DMS153 treated with DMSO at 0.1 percent for 48 hours (cell line): ENCODE measurements at regions not wholly inside any gene's neighbourhood (a gene's known extent, or its start where the extent isn't known, plus 50 kb on each side); places are given as distances from the start of the nearest gene placed in this dataset.
A peak's percentile ranks its signal among the peaks of the same experiment; 100 is the strongest.

Source experiments
- DNase-seq: peaks from one replicate; lab custom pipeline; 2025; ENCODE audit not compliant: unreplicated experiment; lab: John Stamatoyannopoulos, UW

DNA sequence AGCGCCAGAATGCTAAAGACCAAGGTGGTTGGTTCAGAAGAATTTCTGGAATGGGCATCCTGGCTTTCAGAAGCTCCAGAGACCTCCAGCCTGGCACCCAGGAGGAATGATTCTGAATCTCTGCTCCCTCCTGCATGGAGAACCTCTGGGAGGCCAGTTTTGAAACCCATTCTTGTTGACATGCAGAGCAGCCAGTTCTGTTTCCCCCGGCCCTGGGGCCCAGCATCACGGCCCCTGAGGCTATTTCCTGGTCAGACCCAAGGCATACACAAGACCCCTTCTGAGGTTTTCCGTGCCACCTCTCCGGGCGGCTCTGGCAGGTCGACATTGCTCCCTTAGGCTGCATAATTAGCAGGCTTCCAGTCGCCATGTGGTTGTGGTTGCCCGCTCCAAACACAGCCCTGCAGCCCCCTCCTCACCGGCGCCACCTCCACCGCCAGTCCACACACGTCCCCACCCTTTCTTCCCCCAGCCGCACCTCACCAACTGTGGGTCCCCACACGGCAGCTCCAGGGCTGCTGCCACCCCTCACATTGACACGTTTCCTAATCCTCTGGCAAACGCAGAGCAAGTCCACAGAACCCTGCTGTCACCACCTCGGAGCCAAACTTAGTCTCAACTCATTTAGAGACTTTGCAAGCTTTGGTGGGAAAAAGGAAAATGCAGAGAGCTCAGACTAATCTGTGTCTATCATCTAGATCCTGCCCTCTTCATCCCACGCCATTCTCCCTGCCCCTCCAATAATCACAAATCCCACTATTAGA lies 367.1 kb downstream of the SOX9 start:
- DNase-seq, result no peak

DNA sequence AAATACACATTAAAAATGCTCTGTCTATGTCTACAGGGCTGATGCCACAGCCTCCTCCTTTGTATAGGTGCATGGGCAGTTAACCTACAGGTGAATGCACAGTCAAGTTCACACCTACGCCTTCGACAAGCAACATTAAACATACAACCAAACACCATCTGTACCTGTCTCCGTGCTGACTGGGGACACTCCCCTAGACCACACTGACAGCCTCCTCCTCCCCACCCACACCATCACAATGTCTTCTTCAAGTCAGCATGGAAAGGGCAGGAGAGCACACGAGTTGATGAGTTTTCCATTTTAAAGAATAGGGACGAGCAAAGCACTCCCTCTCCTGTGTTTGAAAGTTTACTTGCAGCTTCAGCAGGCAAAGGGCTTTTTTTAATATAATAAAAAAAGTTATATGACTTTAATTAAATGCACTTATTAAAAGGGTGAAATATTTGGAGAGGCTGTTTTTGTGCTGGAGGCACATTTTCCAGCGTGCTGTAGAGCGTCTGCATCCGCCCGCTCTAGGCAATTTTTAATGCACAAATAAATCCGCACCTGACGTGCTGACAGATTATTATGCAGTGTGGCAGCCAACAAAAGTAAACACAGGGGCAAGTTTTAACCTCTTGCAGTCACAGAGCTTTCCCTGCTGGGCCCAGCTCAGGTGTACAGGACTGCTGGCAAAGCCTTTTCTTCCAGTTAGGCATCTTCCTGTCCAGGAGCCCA lies 367.9 kb downstream of the SOX9 start:
- DNase-seq, result peak; percentile 49

DNA sequence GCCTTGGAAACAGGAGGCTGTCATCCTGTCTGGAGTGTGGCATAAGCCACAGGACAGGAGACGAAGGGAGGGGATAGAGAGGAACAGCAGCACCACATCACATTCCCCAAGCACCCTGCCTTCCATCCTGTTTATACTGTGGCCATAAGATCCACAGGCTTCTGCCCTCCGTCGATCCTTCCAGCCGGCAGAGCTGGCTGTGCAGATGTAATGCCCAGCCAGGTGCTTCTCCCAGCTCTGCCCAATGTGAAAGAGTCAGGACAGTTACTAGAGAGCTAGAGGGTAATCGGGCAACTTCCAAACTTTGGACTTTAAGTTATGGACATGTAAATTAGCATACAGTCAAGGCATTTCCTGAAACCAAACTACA lies 368.4 kb downstream of the SOX9 start:
- no peak for DNase-seq

DNA sequence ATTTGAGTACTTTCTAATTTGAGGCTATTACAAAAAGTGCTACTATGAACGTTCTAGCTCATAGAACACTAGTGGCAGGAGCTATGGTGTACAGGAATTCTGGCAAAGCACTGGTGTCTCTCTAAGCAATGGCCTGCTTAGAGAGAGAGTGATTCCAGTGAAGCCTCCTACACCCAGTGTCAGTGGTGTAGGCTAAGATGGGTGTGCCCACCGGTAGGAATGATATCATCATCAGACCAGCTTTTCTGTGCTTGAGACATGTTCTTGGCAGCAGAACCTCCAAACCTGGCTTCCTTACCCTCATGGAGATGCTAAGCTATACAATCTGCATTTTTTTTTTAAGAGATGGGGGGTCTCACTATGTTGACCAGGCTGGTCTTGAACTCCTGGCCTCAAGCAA lies 370.3 kb downstream of the SOX9 start:
- DNase-seq, result no peak

DNA sequence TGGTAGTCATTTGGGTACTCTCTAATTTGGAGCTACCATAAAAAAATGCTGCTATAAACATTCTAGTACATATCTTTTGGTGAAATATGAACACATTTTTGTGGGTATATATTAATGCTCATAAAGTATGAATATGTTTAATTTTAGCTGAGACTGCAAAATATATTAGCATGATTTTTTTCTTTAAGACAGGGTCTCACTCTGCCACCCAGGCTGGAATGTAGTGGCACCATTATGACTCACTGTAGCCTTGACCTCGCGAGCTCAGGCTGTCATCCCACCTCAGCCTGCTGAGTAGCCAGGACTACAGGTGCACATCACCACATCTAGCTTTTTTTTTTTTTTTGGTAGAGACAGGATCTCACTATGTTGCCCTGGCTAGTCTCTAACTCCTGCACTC lies 371.7 kb downstream of the SOX9 start:
- DNase-seq, result no peak

DNA sequence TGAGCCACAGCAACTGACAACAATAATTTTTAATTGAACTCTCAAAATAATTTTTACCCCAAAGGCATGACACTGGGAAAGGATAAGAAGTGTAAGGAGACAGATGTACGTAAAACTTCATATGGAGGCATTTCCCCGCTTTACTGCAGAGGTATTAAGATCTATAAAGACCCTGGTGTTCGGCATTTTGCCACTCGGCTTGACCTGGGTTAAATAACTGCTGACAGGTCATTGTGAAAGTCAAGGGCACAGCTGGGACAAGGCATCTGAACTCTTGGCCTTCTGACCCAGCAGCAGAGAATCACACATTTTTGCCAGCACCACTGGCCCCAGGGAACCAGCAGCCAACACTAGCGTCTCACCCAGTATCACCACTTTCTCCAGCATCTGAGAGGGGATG lies 372.1 kb downstream of the SOX9 start:
- no peak for DNase-seq

DNA sequence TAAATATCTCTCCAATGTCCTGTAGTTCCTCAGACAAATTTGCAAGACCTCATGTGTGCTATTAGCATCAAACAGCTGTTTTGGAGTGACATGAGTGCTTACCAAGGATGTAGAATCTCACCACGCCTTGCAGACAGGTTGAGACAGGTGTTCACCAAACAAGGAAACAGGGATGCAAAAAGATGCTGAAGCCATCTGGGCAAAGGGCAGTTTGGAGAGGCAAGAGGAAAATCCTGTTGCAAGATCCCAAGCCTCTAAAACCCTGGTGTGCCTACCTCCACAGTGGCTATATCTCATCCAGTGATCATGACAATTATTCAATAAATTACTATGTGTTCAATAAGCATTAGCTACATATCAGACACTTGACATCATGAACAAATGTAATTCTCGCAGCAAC lies 373.7 kb downstream of the SOX9 start:
- DNase-seq, result no peak

DNA sequence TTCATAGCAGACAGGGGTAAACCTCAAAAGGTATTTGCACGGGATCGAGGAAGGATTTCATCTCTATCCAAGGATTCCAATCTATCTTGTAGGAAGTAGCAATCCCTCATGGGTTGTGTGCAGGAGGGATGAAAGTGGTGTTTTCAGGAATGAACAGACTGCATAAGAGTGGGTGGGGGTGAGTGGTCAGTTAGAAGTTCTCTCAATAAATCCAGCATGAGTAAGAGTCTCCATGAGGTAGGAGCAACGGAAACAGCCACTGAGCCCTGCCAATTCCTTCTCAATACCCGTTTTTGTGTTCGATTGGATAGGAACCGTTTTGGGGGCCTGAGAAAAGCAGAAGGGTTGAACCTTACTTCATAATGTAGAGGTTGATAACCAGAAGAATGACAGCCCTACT lies 375.6 kb downstream of the SOX9 start:
- DNase-seq, result no peak

DNA sequence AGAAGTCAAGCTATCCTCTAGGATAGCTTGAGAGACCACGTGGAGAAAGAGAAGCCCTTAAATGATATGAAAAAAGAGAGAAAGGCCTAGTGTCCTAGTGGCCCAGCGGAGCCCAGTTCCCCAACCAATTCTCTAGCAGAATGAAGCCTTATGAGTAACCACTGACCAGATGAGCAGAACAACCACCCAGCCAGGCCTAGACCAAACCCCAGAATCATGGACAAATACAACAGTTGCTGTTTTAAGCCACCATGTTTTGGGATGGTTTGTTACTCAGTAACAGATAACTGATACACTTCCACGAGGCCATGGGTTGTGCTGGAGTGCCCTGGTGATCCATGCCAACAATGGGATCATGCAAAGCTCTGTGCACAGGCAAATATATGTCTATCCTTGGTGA lies 377.1 kb downstream of the SOX9 start:
- DNase-seq, result no peak

DNA sequence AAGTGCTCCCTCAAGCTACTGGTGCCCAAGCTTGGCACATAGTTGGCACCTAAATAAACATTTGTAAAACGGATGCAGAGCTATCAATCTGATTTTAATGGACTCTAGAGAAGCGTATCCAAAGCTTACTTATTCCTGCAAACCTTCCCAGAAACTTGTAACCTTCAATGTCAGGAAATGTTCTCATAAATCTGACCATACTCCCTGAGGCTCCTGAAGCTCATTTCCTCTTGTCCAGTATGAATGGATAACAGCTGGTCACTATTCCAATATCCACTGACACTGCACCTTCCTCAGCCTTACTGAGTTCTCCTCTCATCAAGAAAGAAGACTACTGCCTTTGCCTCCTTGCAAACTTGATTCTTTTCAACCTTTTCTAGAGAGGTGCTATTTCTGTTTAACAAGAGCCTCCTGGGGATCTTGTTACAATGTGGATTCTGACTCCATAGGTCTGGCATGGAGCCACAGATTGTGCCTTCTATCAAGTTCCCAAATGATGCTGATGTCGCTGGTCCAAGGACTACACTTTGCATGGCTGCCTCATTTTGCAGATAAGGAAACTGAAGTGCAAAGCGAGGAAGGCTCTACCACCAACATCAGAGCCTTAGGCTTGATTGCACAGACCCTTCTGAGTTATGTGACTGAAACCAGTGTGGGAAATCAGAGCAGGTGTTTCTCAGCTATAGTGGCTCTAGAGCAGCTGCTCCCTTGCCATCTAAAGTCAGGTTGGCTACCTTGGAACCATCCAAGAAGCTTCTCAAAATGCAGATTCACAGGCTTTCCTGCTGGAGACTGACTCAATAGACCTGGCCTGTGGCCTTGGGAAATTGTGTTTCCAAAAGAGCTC lies 377.8 kb downstream of the SOX9 start:
- DNase-seq, result no peak

DNA sequence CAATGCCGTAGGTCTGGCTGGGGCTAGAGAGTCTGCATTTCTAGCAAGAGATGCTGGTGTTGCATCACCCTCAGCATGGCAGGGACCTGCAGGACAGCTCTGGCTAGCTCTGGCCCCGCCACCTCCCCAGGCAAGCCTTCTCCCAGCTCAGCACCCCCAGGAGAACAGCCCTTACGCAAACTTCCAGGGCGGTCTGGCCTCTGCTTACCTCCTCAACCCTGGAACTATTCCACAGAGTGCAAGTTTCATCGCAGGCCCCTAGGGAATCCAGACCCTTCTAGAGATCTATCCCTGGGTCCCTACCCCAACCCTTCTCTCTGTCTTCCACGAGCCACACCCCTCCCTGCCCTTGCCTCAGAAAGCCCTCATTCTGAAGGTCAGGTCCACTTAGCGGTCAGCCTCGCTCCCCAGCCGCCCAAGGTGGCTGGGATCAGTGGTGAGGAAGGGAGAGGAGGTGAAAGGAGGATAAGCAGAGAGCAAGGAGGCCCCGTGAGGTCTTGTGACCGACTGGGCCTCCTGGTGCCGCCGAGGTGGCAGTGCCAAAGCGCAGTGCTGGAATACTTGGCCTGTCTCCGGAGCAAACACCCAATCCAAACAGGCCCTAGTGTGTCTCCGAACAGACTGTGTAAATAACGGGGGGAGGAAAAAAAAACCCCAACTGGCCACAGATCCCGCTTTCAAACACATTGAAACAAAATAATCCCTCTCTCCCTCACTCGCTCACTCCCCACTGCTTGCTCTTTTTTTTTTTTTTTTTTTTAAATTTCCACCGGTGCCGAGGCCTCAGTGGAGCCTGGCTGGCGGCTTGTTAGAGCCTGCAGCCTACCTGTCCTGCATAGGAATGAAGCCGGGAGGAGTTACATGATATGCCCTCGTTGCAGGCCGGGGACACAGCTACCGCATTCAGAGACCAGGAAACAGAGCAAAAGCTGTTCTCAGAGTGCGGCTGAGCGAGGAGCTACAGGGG lies 380.9 kb downstream of the SOX9 start:
- no peak for DNase-seq

DNA sequence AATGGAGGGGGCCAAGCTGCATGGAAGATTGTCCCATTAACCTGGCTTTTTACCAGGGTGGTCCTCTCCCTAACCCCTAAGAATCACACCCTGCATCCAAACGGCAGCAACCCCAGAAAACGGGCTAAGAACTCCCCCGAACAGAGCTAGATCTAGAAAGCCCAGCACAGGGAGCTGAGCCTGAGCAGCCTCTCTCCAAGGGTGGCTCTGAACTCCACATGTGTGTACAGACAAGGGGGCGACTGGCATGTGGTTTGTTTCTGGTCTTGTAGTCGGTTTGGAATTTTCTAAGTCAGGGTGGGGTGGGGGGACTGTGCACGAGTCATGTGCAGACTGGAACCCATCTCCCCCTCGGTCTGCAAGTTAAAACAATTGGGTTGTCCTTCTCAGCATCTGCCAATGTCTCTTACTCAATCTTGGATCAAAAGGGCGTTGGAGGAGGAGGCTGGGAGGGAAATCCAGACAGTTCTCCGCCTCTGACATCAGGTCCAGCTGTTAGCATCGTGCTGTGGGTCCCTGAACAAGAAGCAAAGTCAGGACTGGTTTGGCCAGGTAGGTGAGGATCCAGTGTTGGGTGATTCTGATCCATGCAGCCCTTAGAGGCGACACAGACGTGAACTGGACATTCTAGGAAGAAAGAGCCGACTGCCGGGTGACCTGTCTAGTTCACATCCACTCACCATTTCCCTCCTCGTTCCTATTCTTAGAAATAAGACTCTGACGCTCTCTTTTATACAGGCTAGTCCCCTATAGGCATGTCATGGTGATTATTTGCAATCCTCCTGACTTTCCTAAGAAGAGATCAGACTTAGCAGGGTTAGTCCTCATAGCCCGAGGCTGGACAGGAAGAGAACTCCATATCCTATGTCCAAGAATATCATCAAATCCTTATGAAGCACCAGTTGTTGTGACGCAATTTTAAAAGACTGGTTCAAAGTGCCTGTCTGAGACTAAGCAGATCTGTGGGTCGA lies 381.8 kb downstream of the SOX9 start:
- no peak for DNase-seq

DNA sequence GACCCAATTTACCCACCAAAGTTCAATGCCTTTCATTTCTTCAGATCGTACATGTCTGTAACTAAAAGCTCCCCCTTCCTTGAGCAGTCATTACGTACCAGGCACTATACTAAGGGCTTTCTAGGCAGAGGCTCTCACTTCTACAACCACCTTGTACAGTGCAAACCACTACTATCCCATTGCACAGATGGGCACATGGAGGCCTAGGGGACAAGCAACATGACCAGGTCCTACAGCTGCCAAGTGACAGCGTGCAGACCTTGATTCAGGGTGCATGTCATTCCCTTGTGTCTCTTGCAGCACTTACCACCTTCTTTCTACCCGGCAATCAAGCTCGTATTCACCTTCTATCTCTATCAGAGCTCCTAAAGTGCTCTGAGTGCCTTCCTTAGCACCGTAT lies 382.7 kb downstream of the SOX9 start:
- no peak for DNase-seq

DNA sequence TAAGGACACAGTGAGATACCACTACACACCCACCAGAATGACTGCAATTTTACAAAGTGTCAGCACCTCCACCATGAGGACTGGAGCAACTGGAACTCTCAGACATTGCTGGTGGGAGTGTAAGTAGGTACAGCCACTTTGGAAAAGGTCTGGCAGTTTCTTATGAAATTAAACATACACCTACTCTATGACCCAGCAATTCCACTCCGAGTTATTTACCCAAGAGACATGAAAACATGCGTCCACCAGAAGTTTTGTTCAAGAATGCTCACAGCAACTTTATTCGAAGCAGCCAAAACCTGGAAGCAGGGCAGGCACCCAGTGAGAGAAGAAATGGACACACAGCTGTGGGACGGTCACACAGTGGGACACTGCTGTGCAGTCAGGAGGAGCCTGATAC lies 384.0 kb downstream of the SOX9 start:
- DNase-seq, result no peak

DNA sequence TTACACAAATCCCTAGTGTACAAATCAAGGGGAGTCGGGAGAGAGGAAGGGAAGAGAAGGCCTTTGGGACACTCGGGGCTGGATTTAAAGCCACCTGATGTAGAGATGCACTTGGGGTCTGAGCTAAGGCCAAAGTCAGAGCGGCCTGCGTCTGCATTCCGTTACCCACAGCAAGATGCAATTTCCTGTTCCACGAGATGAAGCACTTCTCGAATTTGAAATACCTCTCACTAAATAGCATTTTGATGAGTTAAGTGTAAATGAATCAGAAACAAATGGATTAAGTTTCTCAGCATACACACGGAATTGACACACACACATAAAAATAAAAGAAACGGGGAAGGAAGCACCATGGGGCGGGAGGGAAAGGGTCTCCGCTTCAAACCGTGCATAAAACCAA lies 386.0 kb downstream of the SOX9 start:
- DNase-seq, result no peak

DNA sequence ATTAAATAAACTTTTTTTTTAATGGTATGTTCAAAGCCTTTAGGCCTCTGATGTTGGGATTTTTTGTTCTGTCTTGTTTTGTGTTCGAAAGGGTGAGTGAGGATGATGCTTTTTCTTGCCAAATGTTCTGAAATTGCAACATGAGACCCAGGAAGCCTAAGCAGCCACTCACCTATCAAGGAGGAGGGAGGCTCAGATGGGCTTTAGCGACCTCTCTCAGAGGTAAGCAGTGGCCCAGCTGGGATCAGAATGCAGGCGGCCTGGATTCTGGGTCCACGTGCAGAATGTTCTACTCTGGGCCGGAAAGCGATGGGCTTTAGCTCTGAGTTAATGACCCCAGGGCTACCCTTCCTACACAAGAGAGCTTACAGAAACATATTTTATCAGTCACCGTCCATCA lies 386.6 kb downstream of the SOX9 start:
- DNase-seq, result no peak

DNA sequence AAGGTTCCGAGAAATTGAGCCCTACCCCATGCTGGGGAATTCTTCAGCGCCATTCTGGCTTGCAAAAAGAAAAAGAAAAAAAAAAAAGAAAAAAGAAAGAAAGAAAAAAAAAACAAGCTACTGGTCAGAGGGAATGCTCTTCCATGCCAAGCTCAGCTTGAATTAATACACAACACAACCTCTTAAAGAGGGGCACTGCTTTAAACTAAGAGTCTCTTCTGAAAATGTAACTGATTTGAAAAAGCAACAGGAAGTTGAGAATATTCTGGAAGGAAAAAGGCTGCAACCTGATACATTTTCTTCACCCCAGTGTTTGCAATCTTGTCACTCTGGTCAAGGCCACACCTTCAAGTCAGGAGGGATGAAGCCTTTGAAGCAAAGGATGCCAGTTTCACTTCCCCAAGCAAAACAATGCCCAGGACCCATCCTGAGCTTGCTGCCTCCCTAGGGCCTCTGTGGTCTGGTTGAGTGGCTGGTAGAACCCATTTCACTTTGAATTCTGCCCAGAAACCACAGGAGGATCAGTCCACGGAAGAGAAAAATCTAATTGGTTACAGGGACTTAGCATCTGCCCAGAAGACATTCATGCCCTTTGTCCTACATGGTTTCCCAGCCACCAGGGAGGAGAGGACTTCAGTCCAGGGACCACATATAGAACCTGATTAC lies 389.7 kb downstream of the SOX9 start:
- no peak for DNase-seq

DNA sequence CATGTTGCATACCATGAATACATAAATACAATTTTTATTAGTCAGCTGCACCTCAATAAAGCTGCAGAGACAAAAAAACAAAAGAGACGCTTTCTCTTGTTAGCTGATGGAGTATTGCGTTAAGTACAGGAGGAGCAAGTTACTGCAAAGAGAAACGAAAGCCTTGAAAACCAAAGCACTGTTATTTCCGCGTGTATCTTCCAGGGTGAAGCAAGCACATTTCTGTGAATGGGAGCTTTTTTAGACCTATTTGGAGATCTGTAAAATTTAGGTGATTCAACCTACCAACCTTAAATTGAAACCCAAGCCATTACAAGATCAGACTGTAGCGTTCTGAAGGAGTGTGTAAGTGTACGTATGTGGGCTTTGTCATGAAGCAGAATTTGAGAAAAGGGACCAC lies 390.4 kb downstream of the SOX9 start:
- DNase-seq, result no peak

DNA sequence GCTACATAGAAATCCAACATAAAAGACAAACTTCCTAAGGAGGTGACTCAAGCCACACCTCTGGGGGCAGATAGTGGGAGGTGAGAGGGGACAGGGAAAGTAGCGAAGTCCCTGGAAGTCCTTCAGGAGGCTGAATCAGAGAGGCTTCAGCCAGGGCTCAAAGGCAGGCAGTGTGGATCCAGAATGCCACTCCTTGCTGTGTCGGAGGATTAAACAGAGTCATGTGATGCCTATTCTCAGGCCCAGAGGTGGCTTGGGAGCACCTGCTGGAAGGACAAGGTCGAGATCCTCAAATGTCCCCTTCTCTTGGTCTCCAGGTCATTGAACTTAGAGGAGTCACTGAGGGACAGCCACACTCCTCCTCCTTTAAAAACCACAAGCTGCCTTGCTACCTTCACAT lies 391.1 kb downstream of the SOX9 start:
- DNase-seq, result no peak
